ENCODE measurements at regions not wholly inside any gene's neighbourhood (a gene's known extent, or its start where the extent isn't known, plus 50 kb on each side); places are given as distances from the start of the nearest gene placed in this dataset.
"Not testable (repeated sequence)": the region's sequence is repeated elsewhere in the genome, so short reads cannot be mapped to it uniquely, and the experiment has no call there.

DNA sequence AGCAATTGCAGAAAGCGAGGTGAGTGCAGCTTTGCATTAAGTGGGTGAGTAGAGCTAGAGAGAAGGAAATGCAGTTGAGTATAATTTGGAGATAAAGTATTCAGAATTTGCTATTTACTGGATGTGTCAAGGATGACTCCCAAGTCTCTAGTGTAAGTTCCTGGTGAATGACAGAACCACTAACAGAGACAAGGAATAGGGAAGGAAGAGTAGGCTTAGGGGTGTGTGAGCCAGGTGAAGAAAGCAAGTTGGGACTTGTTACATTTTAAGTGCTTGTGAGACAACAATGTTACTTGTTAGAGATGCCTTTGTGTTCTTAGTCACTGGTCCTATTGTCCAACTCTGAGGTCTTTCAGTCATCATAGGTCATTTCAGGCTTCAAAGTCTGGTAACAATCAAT, 70.8 kb downstream of the TBC1D26 start:
- FAIRE-seq; DNase-seq (ENCODE audit: low spot score): not testable (repeated sequence)

- not testable (repeated sequence) for FAIRE-seq; DNase-seq (ENCODE audit: low spot score)
Measured at GRCh38 chr17:15806825-15807224, 74.7 kb downstream of the TBC1D26 start.

DNA sequence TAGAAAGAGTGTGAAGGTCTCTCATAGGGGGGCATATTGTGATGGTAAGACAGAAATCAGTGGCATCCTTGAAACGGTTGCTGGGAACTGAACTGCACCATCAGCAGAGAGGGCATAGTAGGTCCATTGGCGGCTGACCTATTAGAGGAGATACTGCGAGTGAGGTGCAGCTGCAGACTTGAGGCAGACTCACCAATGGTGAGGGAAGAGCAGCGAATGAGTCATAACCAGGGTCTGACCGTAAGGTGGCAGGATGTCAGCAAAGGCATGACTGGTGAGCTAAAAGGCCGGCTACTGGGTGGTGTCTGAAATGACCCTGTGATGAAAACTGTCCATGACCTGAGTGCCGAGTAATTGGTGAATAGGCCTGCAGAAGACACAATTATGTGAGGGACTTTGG, 81.3 kb downstream of the TBC1D26 start:
- not testable (repeated sequence) for FAIRE-seq; DNase-seq (ENCODE audit: low spot score)

GRCh38 chr17:15814003-15814402, 81.9 kb downstream of the TBC1D26 start:
- not testable (repeated sequence) for FAIRE-seq; DNase-seq (ENCODE audit: low spot score)

DNA sequence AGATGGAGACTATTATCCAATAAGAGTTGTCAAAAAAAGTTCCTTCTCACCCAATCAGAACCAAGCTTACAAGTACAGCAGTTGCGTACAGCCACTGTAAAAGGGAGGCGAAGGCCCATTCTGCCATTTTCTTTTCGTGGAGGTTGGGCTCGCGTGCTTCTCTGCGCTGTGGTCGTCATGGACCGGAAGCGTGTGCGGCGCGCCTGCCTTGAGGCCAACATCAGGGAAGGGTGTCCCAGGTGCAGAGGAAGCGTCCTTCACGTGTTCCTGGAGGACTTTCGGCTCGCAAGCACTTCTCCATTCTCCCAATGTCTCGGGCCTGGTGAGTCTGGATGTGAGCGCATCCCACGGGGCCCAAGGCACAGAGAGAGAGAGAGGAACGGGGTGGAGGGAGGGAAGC, 85.8 kb downstream of the TBC1D26 start:
- not testable (repeated sequence) for FAIRE-seq; DNase-seq (ENCODE audit: low spot score)

DNA sequence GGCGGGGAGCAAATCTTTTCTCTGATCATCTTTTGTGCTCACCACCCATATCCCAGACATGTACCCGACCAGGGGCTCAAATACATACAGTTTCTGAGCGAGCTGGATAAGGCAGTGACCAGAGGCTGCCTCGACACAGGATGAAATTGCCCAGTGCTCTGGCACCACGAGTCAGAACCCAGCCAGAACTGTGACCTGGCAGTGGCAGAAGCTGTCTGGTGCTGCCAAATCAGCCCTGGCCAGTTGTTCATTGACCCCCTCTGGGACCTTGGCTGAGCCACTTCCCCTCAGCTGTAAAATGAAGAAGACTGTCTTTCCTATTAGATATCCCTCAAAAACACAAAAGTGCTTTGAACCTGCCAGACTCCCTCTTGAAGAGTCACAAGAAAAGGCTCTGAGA, 90.2 kb downstream of the TBC1D26 start:
- FAIRE-seq; DNase-seq (ENCODE audit: low spot score): not testable (repeated sequence)

- peak; percentile 54 for FAIRE-seq
- DNase-seq (ENCODE audit: low spot score), result peak; percentile 31
Measured at GRCh38 chr17:15828727-15829314, 96.7 kb downstream of the TBC1D26 start.

DNA sequence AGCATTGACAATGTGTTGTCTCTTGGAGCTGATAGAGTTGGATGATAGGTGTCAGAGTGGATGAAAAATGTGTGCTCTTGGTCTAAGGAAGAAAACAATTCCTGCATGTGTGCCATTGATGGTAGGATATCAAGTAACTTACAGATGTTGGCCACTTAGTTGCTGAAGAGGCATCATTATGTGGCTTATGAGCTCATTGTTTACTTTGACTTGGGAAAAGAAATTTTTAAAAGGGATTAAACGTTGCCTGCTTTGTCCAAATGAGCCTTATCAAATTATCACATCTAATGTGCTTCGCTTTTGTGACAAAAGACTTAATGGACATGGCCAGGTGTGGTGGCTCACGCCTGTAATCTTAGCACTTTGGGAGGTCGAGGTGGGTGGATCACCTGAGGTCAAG, 98.1 kb downstream of the TBC1D26 start:
- not testable (repeated sequence) for DNase-seq (ENCODE audit: low spot score); FAIRE-seq

DNA sequence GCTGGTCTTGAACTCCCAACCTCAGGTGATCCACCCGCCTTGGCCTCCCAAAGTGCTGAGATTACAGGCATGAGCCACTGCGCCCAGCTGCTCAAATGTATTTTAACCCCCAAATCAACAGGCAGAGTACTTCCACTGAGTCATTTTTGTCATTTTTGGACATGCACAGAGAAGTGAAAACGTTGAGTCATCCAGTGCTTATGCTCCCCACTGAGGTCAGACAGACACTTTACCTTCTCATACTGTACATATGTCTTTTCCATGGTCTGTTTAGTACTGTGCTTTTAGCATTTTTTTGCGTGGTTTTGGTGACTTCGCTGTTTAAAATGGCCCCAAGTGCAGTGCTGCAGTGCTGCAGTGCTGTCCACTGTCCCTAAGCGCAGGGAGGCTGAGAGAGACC, 99.1 kb downstream of the TBC1D26 start:
- not testable (repeated sequence) for FAIRE-seq
- DNase-seq (ENCODE audit: low spot score), result peak; percentile 59

- FAIRE-seq; DNase-seq (ENCODE audit: low spot score): not testable (repeated sequence)
Measured at GRCh38 chr17:15832921-15833480, 100.9 kb downstream of the TBC1D26 start.

DNA sequence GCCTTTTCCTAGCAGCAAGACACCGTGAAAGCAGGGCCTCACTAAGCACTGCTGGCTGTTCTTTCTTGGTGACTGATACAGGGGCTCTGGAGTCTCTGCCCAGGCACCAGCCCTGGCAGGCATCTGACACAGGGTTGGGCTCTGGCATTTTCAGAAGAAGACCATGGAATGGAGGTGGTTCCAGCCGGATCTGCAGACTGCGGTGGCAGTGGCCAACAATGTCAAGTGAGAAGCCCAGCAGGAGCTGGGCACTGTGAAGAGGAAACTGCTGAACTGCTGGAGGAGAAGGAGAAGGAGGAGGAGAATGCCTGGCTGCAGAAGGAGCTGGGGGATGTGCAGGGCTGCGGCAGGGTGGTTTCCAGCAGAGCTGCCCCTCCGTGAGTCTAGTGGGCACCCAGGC, 101.8 kb downstream of the TBC1D26 start:
- not testable (repeated sequence) for FAIRE-seq; DNase-seq (ENCODE audit: low spot score)

GRCh38 chr17:15835481-15835880, 103.4 kb downstream of the TBC1D26 start:
- not testable (repeated sequence) for DNase-seq (ENCODE audit: low spot score); FAIRE-seq

GRCh38 chr17:15836249-15836982, 104.3 kb downstream of the TBC1D26 start:
- FAIRE-seq; DNase-seq (ENCODE audit: low spot score): not testable (repeated sequence)

DNA sequence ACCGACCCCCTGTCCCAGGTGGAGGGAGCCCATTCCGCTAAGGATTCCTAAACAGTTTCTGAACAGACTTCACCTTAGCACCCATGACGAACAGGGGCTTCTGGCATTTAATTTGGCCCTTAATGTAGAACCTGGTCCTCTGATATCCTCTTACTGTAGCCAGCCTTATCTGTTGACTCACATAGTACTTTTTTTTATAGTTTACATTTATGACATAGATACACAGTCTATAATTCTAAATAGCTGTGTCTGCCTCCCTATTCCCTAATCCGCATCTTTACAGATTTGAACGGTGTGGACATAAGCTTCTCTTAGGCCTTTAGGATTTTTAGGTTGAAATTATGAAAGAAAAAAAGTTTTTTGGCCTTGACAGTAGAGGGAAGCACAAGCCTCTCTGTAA, 104.9 kb downstream of the TBC1D26 start:
- DNase-seq (ENCODE audit: low spot score); FAIRE-seq: not testable (repeated sequence)

DNA sequence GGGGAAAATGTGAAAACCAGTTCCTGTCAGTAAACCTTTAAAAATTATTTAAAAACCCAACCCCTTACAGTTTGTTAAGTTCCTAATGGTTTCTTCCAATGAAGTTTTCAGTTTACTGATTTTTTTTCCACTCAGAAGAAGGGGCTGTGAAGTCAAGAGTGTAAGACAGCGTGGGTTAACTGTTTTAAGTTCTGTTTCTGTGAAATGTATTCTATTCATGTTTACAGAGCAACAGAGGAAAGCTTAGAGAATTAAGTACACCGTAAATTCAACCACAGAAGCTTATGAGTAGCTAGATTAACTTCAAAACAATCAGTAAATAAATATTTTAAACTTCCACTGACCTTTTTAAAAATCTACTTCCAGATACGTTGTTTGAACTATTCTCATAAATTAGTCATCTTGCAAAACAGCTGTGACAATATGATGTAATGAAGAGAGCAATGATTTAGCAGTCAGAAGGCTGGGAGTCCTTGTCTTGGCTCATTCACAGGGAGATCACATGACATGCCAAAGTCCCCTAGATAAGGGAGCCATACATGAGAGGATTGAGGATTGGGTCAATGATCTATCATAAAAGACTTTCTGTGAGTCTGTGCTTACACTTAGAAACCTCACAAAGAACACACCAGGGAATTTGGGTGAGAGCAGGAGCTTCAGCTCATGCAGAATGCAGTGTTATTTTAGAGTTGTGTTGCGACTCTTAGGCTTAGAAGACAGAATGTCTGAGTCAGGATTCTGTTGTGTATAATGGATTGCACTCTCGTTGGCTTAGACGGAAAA, 97.3 kb upstream of the ADORA2B start:
- peak; percentile 8 for FAIRE-seq
- DNase-seq (ENCODE audit: low spot score), result not testable (repeated sequence)

- not testable (repeated sequence) for FAIRE-seq
- DNase-seq (ENCODE audit: low spot score), result peak; percentile 46
Measured at GRCh38 chr17:15849054-15849453, 95.9 kb upstream of the ADORA2B start.

GRCh38 chr17:15850071-15850470, 94.9 kb upstream of the ADORA2B start:
- FAIRE-seq; DNase-seq (ENCODE audit: low spot score): not testable (repeated sequence)

GRCh38 chr17:15850687-15851086, 94.2 kb upstream of the ADORA2B start:
- FAIRE-seq; DNase-seq (ENCODE audit: low spot score): not testable (repeated sequence)

GRCh38 chr17:15852863-15853262, 92.1 kb upstream of the ADORA2B start:
- not testable (repeated sequence) for FAIRE-seq; DNase-seq (ENCODE audit: low spot score)

- not testable (repeated sequence) for DNase-seq (ENCODE audit: low spot score); FAIRE-seq
Measured at GRCh38 chr17:15856191-15856590, 88.7 kb upstream of the ADORA2B start.

DNA sequence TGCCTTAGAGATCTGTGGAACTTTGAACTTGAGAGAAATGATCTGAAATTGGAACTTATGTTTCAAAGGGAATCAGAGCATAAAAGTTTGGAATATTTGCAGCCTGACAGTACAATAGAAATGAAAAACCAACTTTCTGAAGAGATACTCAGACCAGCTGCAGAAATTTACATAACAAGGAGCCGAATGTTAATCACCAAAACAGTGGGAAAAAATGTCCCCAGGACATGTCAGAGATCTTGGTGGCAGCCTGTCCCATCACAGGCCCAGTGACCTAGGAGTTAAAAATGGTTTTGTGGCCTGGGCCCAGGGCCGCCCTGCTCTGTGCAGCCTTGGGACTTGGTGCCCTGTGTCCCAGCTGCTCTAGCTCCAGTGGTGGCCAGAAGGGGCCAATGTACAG, 88.2 kb upstream of the ADORA2B start:
- not testable (repeated sequence) for FAIRE-seq; DNase-seq (ENCODE audit: low spot score)

Data from RCC 7860 (cell line).